GM12878 (cell line): ENCODE measurements at regions not wholly inside any gene's neighbourhood (a gene's known extent, or its start where the extent isn't known, plus 50 kb on each side); places are given as distances from the start of the nearest gene placed in this dataset.

Experiments used
- BCL3 ChIP-seq: IDR thresholded peaks from 2 replicates; pipeline ENCODE4 v1.6.1; 2011; ENCODE audit warnings: borderline replicate concordance, low read depth, mild to moderate bottlenecking, moderate library complexity, low read length; ENCODE audit not compliant: insufficient read depth, poor library complexity, severe bottlenecking
- BRCA1 ChIP-seq: IDR thresholded peaks from 2 replicates; pipeline ENCODE4 v1.6.1; 2011; ENCODE audit warnings: low read depth, low read length, improper control_type of control experiment
- CBFB ChIP-seq: IDR thresholded peaks from 2 replicates; pipeline ENCODE4 v1.6.1; 2016; ENCODE audit warnings: antibody characterized with exemption, low read depth
- CREM ChIP-seq: IDR thresholded peaks from 2 replicates; pipeline ENCODE4 v1.6.1; 2014; ENCODE audit warnings: antibody characterized with exemption, low read depth
- CTCF ChIP-seq, 3 experiments: IDR thresholded peaks in 2 of 3; conservative IDR thresholded peaks in 1 of 3; 2 replicates each; pipeline ENCODE4 v1.5.1; 2011; ENCODE audit warnings: low read depth in 3 of 3, low read length in 3 of 3, mild to moderate bottlenecking in 3 of 3, control low read depth in 2 of 3, moderate library complexity in 2 of 3, inconsistent platforms in 1 of 3, mixed read lengths in 1 of 3; ENCODE audit not compliant: control insufficient read depth in 2 of 3, insufficient read depth in 1 of 3; ENCODE audit errors: extremely low read depth in 1 of 3
- E2F4 ChIP-seq: IDR thresholded peaks from 2 replicates; pipeline ENCODE4 v1.6.1; 2012; ENCODE audit warnings: low read depth, low read length, improper control_type of control experiment
- FOXK2 ChIP-seq: fragments of 450-650 bp; IDR thresholded peaks from 2 replicates; pipeline ENCODE4 v1.6.1; 2017; ENCODE audit warnings: mild to moderate bottlenecking, moderate library complexity
- MAX ChIP-seq: IDR thresholded peaks from 2 replicates; pipeline ENCODE4 v1.6.1; 2012; ENCODE audit warnings: low read depth, low read length, improper control_type of control experiment
- NBN ChIP-seq: fragments of 450-650 bp; IDR thresholded peaks from 2 replicates; pipeline ENCODE4 v1.6.1; 2016
- RELB ChIP-seq: fragments of 450-650 bp; IDR thresholded peaks from 2 replicates; pipeline ENCODE4 v1.6.1; 2017; ENCODE audit warnings: low read depth, mild to moderate bottlenecking, moderate library complexity
- RFX5 ChIP-seq: IDR thresholded peaks from 2 replicates; pipeline ENCODE4 v1.6.1; 2011; ENCODE audit warnings: low read depth, low read length, improper control_type of control experiment
- SMARCA5 ChIP-seq: fragments of 450-650 bp; IDR thresholded peaks from 2 replicates; pipeline ENCODE4 v1.6.1; 2017; ENCODE audit warnings: mild to moderate bottlenecking
- SPI1 ChIP-seq: IDR thresholded peaks from 2 replicates; pipeline ENCODE4 v1.6.1; 2011; ENCODE audit warnings: low read depth, mild to moderate bottlenecking, low read length, moderate library complexity, borderline replicate concordance; ENCODE audit not compliant: insufficient read depth
- SRF ChIP-seq, 2 experiments: IDR thresholded peaks; 2 replicates each; pipeline ENCODE4 v1.6.1; 2011; ENCODE audit warnings: low read depth in 2 of 2, low read length in 2 of 2, mild to moderate bottlenecking in 1 of 2, moderate library complexity in 1 of 2
- STAT1 ChIP-seq: fragments of 450-650 bp; conservative IDR thresholded peaks from 2 replicates; pipeline ENCODE4 v1.6.1; 2014; ENCODE audit warnings: antibody characterized with exemption, mild to moderate bottlenecking
- SUZ12 ChIP-seq: fragments of 200-600 bp; sonication (generic); IDR thresholded peaks from one replicate; pipeline ENCODE4 v1.6.1; 2018; ENCODE audit warnings: antibody characterized with exemption, mild to moderate bottlenecking; ENCODE audit not compliant: unreplicated experiment
- TCF3 ChIP-seq: IDR thresholded peaks from 2 replicates; pipeline ENCODE4 v1.6.1; 2012; ENCODE audit warnings: low read depth, mild to moderate bottlenecking, low read length, borderline replicate concordance; ENCODE audit not compliant: insufficient read depth
- TCF7 ChIP-seq: IDR thresholded peaks from 2 replicates; pipeline ENCODE4 v1.6.1; 2014; ENCODE audit warnings: antibody characterized with exemption, borderline replicate concordance
- USF1 ChIP-seq: IDR thresholded peaks from 2 replicates; pipeline ENCODE4 v1.6.1; 2011; ENCODE audit warnings: borderline replicate concordance, low read depth, mild to moderate bottlenecking, moderate library complexity, mixed read lengths, low read length; ENCODE audit not compliant: insufficient read depth; ENCODE audit errors: extremely low read length
- ZNF622 ChIP-seq: fragments of 450-650 bp; IDR thresholded peaks from 2 replicates; pipeline ENCODE4 v1.6.1; 2017; ENCODE audit warnings: mild to moderate bottlenecking, inconsistent platforms
- ZSCAN29 ChIP-seq: fragments of 450-650 bp; IDR thresholded peaks from 2 replicates; pipeline ENCODE4 v1.6.1; 2017; ENCODE audit warnings: mild to moderate bottlenecking, moderate library complexity

GRCh38 chr16:72590151-72590937 is 418.4 kb upstream of the PMFBP1 start (continued):
- TF ChIP-seq RELB (peak; percentile 82; the same call in 1 of the 2 replicates), SPI1 (no peak), BCL3 (no peak), ZSCAN29 (no peak), CREM (no peak), CBFB (no peak), TCF7 (no peak), ZNF622 (no peak), E2F4 (no peak), RFX5 (no peak), USF1 (no peak), FOXK2 (no peak), SMARCA5 (no peak), BRCA1 (no peak), STAT1 (no peak), NBN (0 out of 2 replicates have a peak, but pooled peaks have one; percentile 27), SRF (IDR thresholded peaks at IDR 0.05; ENCODE audit: low read depth in 2 of 2, low read length in 2 of 2) (no peak), CTCF (IDR thresholded peaks at IDR 0.05 in 2 of 3, conservative IDR thresholded peaks at IDR 0.05 in 1 of 3; ENCODE audit: control insufficient read depth in 2 of 3, extremely low read depth in 1 of 3, insufficient read depth in 1 of 3, low read depth in 3 of 3, low read length in 3 of 3) (no peak), SUZ12 (no peak), MAX (no peak), TCF3 (no peak)
